HG03457 (cell line): ENCODE measurements at regions not wholly inside any gene's neighbourhood (a gene's known extent, or its start where the extent isn't known, plus 50 kb on each side); places are given as distances from the start of the nearest gene placed in this dataset.

Experiments
- ATAC-seq: cut with Tn5 transposase; IDR thresholded peaks from one replicate; pipeline ENCODE4 v1.9.1; 2021; ENCODE audit warnings: moderate number of reproducible peaks; ENCODE audit not compliant: unreplicated experiment

GRCh38 chr12:66848967-66849366 lies 170.1 kb upstream of the GRIP1 start:
- no peak for ATAC-seq

GRCh38 chr12:66851134-66851533 lies 172.3 kb upstream of the GRIP1 start:
- ATAC-seq: no peak

GRCh38 chr12:66852091-66852490 lies 173.2 kb upstream of the GRIP1 start:
- ATAC-seq: no peak

- ATAC-seq: no peak
These were observed 173.9 kb upstream of the GRIP1 start for GRCh38 chr12:66852765-66853164.

GRCh38 chr12:66859751-66860440 lies 181.0 kb upstream of the GRIP1 start:
- no peak for ATAC-seq

- ATAC-seq: no peak
These were observed 182.2 kb upstream of the GRIP1 start for GRCh38 chr12:66860752-66861750.

GRCh38 chr12:66862356-66862985 lies 183.6 kb upstream of the GRIP1 start:
- ATAC-seq: no peak

GRCh38 chr12:66863276-66863675 lies 184.4 kb upstream of the GRIP1 start:
- ATAC-seq: no peak

GRCh38 chr12:66877925-66878324 lies 199.0 kb upstream of the GRIP1 start:
- ATAC-seq: no peak

- ATAC-seq: no peak
These were observed 200.5 kb upstream of the GRIP1 start for GRCh38 chr12:66879409-66879808.

- ATAC-seq: no peak
These were observed 202.5 kb upstream of the GRIP1 start for GRCh38 chr12:66881386-66881785.

- ATAC-seq: no peak
These were observed 205.2 kb upstream of the GRIP1 start for GRCh38 chr12:66884091-66884490.

- no peak for ATAC-seq
These were observed 206.4 kb upstream of the GRIP1 start for GRCh38 chr12:66885115-66885875.

- no peak for ATAC-seq
These were observed 217.9 kb upstream of the GRIP1 start for GRCh38 chr12:66896797-66897196.

- no peak for ATAC-seq
These were observed 220.0 kb upstream of the GRIP1 start for GRCh38 chr12:66898700-66899469.

- no peak for ATAC-seq
These were observed 220.7 kb upstream of the GRIP1 start for GRCh38 chr12:66899588-66899987.

- ATAC-seq: no peak
These were observed 221.7 kb upstream of the GRIP1 start for GRCh38 chr12:66900616-66901015.

GRCh38 chr12:66901138-66901932 lies 222.5 kb upstream of the GRIP1 start:
- ATAC-seq: peak; percentile 92

GRCh38 chr12:66902020-66902419 lies 223.1 kb upstream of the GRIP1 start:
- ATAC-seq: no peak
